Left ventricle myocardium inferior (tissue), 1 donor: ENCODE measurements at regions not wholly inside any gene's neighbourhood (a gene's known extent, or its start where the extent isn't known, plus 50 kb on each side); places are given as distances from the start of the nearest gene placed in this dataset.

Experiments
- DNase-seq: peaks from one replicate; pipeline ENCODE4 v3.0.0-alpha.2; 2020
- H3K27ac ChIP-seq: fragments of 200-600 bp; replicated peaks from 2 replicates; pipeline ENCODE4 v1.8.0; 2021
- H3K27me3 ChIP-seq: fragments of 200-600 bp; 2 replicates; pipeline ENCODE4 v1.8.0; 2021; ENCODE audit warnings: low read depth
- H3K36me3 ChIP-seq: fragments of 200-600 bp; 2 replicates; pipeline ENCODE4 v1.8.0; 2021
- H3K4me1 ChIP-seq: fragments of 200-600 bp; 2 replicates; pipeline ENCODE4 v1.8.0; 2021
- H3K4me3 ChIP-seq: fragments of 200-600 bp; 2 replicates; pipeline ENCODE4 v1.8.0; 2021; ENCODE audit warnings: mild to moderate bottlenecking, moderate library complexity
- H3K9me3 ChIP-seq: fragments of 200-600 bp; replicated peaks from 2 replicates; pipeline ENCODE4 v1.8.0; 2021
- intact Hi-C: fragments of 100-400 bp; cut with micrococcal nuclease; formaldehyde crosslinking; loops from one replicate; pipeline ENCODE4 v1.11.0; 2022
- TF ChIP-seq, protein P1 (sequence below): fragments of 200-600 bp; IDR thresholded peaks from 2 replicates; pipeline ENCODE4 v1.8.0; 2021; ENCODE audit warnings: antibody characterized with exemption, mild to moderate bottlenecking, borderline replicate concordance
- donor health status: DM: no; HTN: yes; CAD: no; lungs with severe emphysema.

DNA sequence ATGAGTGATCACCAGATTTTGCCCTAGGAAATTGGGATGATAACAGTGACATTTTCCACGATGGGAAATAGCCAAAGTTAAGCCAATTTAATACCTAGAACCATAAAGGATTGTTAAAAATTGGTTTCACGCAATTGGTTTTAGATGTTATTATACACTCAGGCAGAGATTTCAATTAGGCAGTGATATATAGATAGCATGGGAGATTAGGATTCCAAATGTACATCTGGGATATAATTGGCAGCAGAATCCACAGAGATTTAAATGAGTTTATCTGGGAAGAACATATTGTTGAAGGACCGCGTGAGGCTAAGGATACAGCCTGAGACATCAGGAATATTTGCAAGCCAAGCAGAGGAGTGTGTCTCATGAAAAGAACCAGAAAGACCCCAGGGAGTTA, 351.6 kb downstream of the GPM6A start:
- DNase-seq, result no peak
- no peak overlapping the region for H3K4me3 ChIP-seq
- H3K36me3 ChIP-seq, result no peaks in the 10 kb centered on the region
- no peaks in the 10 kb centered on the region for H3K27me3 ChIP-seq
- TF ChIP-seq, protein P1, sequence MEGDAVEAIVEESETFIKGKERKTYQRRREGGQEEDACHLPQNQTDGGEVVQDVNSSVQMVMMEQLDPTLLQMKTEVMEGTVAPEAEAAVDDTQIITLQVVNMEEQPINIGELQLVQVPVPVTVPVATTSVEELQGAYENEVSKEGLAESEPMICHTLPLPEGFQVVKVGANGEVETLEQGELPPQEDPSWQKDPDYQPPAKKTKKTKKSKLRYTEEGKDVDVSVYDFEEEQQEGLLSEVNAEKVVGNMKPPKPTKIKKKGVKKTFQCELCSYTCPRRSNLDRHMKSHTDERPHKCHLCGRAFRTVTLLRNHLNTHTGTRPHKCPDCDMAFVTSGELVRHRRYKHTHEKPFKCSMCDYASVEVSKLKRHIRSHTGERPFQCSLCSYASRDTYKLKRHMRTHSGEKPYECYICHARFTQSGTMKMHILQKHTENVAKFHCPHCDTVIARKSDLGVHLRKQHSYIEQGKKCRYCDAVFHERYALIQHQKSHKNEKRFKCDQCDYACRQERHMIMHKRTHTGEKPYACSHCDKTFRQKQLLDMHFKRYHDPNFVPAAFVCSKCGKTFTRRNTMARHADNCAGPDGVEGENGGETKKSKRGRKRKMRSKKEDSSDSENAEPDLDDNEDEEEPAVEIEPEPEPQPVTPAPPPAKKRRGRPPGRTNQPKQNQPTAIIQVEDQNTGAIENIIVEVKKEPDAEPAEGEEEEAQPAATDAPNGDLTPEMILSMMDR, result no peak
- H3K4me1 ChIP-seq, result no peaks in the 10 kb centered on the region
- H3K9me3 ChIP-seq, result peaks cover 11% of the 10 kb centered on the region
- H3K27ac ChIP-seq, result no peak overlapping the region
- intact Hi-C loops, result no loop called here

DNA sequence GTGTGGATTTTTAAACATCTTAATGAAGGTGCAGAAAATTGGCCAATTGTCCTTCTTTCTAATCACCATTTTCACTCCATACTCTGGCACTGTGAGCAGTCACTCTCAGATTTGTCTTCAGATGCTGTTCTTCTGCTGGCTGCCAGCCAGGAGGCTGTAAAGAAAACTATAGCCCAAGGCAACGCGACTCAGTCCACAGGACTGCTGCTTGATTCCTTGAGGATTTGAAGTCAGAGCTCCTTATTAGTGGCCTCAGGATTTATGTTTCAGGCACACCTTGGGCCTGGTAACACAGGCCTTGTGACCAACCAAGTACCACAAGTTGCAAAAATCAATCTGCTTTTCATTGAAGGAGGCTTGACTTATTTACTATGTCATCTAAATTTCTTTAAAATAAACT, 342.6 kb downstream of the GPM6A start:
- no peaks in the 10 kb centered on the region for H3K36me3 ChIP-seq
- no peak overlapping the region for H3K4me3 ChIP-seq
- TF ChIP-seq, protein P1, result no peak
- intact Hi-C loops, result no loop called here
- DNase-seq, result no peak
- no peak overlapping the region for H3K27ac ChIP-seq
- no peaks in the 10 kb centered on the region for H3K9me3 ChIP-seq
- no peaks in the 10 kb centered on the region for H3K4me1 ChIP-seq
- H3K27me3 ChIP-seq, result no peaks in the 10 kb centered on the region

DNA sequence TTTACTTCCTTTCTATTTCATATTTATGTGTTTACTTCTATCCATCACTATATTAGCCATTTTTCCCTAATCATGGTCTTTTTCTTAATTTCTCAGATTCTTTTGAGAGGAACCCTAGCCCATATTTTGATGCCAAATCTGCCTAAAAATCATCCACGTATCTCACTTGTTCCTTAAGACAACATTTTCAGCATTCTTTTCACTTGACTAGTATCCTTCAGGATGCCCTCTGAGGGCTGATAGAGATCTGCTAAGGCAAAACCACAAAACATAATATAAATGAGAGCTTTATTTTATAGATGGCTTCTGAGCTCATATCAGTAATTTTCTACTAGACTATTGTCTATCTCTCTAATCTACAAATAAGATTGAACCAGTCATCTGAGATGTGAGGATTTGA, 341.9 kb downstream of the GPM6A start:
- Histone ChIP-seq H3K27ac (no peak overlapping the region), H3K9me3 (peaks cover 4% of the 10 kb centered on the region), H3K36me3 (no peaks in the 10 kb centered on the region), H3K27me3 (no peaks in the 10 kb centered on the region), H3K4me3 (no peak overlapping the region), H3K4me1 (no peaks in the 10 kb centered on the region)
- TF ChIP-seq, protein P1, result no peak
- intact Hi-C loops, result no loop called here
- DNase-seq, result no peak

DNA sequence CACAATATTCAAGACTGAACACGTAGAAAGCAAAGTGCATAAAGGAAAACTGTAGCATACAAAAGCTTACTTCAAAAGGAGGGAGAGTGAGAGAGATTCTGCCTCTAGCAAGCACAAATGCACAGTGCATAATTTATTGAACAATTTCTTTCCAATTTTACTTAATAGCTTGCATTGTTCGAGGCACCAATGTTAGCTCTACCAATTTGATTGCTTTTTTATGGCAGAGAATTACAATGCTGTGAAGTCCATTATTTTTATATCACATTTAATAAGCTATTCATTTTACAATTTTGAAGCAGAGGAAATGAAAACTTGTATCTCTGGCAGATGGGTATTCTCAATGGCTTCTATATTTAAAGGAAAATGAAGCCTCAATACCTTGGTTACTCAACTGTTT, 331.7 kb downstream of the GPM6A start:
- no peak overlapping the region for H3K4me3 ChIP-seq
- no peaks in the 10 kb centered on the region for H3K36me3 ChIP-seq
- intact Hi-C loops, result no loop called here
- TF ChIP-seq, protein P1, result no peak
- H3K27ac ChIP-seq, result no peak overlapping the region
- peaks cover 7% of the 10 kb centered on the region for H3K9me3 ChIP-seq
- no peak for DNase-seq
- no peaks in the 10 kb centered on the region for H3K4me1 ChIP-seq
- no peaks in the 10 kb centered on the region for H3K27me3 ChIP-seq

DNA sequence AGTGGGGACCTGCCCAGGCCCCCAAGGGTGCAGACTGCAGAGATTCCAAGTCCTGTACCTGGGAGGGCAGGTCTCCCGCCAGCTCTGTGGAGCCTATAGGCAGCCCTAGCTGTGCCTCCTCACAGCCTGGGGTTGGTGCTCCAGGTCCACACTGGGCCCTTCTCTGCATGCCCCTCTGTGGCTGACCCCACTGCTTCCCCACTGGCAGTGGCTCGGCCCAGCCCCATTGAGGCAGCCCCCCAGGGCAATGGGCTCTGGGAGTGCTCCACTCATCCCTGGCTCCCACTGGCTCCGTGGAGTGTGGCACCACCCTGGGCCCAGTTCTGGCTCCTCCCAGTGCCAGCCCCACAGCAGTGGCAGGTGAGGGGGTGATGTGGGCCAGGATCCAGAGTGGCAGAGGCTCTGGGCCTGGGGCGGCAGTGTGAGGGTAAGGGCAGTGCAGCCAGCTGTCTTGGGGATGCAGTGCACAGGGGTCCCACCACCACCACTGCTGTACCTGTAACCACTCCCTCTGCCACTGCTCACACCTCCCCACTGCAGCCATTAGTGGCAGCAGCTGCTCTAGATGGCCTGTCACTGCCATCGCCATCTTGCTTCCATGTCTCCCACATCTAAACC, 312.2 kb downstream of the GPM6A start:
- Histone ChIP-seq H3K4me3 (no peak overlapping the region), H3K36me3 (no peaks in the 10 kb centered on the region), H3K27me3 (no peaks in the 10 kb centered on the region), H3K9me3 (peaks cover 11% of the 10 kb centered on the region), H3K27ac (no peak overlapping the region), H3K4me1 (no peaks in the 10 kb centered on the region)
- intact Hi-C loops, result no loop called here
- TF ChIP-seq, protein P1, result no peak
- DNase-seq, result no peak

DNA sequence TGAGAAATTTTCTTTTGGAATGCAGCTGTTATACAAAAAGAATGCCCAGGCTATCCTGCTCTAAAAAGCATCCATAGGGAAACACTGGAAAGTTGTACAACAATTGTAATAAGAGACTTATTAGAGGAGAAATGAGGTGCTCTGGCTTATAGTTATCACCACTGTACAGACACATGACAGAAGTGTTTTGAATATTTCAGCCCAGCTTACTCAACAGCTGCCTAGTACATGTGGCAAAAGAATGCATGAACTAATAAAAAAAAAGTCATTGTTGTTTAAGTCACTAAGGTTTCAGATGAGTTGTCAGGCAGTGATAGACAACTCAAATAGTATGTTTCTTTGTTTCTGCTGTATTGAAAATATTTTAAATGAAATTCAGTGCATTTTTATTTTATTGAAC, 307.7 kb downstream of the GPM6A start:
- H3K27ac ChIP-seq, result no peak overlapping the region
- no peak for DNase-seq
- intact Hi-C loops, result no loop called here
- no peaks in the 10 kb centered on the region for H3K36me3 ChIP-seq
- H3K4me1 ChIP-seq, result no peaks in the 10 kb centered on the region
- TF ChIP-seq, protein P1, result no peak
- no peak overlapping the region for H3K4me3 ChIP-seq
- H3K27me3 ChIP-seq, result no peaks in the 10 kb centered on the region
- peaks cover 4% of the 10 kb centered on the region for H3K9me3 ChIP-seq
